LNCAP (cell line): ENCODE measurements at regions not wholly inside any gene's neighbourhood (a gene's known extent, or its start where the extent isn't known, plus 50 kb on each side); places are given as distances from the start of the nearest gene placed in this dataset.

Source experiments
- CTCF ChIP-seq: fragments of 450-650 bp; IDR thresholded peaks from 2 replicates; pipeline ENCODE4 v1.5.1; 2017; ENCODE audit warnings: mild to moderate bottlenecking

DNA sequence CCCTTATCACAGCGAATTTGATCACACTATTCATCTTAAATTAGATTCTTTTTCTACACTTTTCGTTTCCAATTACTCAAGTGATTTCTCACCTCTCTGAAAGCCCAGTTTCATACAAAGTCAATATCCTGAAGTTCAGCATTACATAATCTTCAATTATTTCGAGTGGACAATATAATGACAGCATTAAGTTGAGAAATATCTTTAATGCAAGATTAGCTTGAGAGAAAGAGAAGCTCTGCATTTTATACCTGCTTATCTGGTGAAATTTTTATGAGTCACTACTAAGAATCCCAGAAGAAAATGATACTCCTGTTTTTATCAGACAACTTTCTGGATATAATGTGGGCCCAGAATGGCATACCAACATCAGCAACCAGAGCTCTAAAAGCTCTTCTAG lies 509.6 kb downstream of the KCNJ2 start:
- no peak for TF ChIP-seq CTCF

DNA sequence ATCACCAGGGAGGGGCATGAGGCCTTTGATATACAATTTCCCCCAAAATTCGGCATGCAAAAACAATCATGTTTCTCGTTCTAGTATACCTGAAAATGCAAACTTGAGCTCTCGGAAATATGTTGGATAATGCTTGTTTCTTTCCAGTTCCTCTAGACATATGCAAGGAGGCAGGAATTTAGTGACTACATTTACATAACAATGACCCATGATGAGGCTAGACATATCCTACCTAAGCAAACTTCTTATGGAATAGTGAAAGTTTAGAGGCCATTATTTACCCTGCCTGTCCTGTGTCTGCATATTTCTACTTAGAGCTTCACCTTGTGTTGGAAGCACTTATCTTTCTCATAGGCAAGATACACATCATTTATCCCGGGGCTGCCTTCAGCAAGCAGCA lies 514.6 kb downstream of the KCNJ2 start:
- no peak for TF ChIP-seq CTCF

GRCh38 chr17:70687421-70687820 lies 518.1 kb downstream of the KCNJ2 start:
- no peak for TF ChIP-seq CTCF

GRCh38 chr17:70691150-70691549 lies 521.8 kb downstream of the KCNJ2 start:
- no peak for TF ChIP-seq CTCF

GRCh38 chr17:70699408-70699807 lies 530.1 kb downstream of the KCNJ2 start:
- no peak for TF ChIP-seq CTCF

- no peak for TF ChIP-seq CTCF
Observed at GRCh38 chr17:70702683-70703255, 533.4 kb downstream of the KCNJ2 start.

GRCh38 chr17:70709596-70709995 lies 540.3 kb downstream of the KCNJ2 start:
- no peak for TF ChIP-seq CTCF

DNA sequence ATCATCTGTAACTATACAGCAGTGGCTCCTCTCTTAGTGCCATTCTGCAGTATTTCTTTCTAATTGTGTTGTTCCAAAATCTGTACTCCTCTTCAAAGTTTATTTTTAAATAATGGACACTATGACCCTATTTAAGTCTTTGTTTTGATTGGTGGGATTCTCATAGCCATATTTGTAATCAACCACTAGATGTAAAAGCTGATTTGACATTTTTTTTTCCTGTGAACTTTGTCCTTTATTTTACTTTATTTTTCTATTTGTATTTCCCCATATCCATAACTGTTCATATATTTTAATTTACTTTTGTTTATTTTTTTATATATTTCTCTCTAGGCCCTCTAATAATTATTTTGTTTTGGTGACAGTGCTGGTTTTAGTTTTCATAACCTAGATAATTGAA lies 544.4 kb downstream of the KCNJ2 start:
- no peak for TF ChIP-seq CTCF
